ENCODE measurements at regions not wholly inside any gene's neighbourhood (a gene's known extent, or its start where the extent isn't known, plus 50 kb on each side); places are given as distances from the start of the nearest gene placed in this dataset.
"Not testable (repeated sequence)": the region's sequence is repeated elsewhere in the genome, so short reads cannot be mapped to it uniquely, and the experiment has no call there.

DNA sequence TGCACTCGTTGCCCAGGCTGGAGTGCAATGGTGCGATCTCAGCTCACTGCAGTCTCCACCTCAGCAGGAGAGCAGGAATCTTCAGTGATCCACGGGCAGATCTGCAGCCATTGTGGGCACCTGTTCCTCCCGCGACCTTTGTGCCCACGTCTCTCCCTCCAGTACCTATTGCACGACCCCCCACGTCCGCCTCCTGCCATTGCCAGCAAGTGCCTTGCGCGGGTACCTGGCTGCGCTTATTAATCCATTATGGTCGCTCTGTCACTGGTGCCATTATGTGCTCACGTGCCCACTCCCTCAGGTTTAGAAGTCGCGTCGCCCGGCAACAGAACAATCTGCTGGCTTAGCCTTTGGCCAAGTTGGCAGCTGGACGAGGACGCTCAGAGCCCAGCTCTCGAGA is 146.2 kb upstream of the C1QTNF3 start:
- not testable (repeated sequence) for DNase-seq (ENCODE audit: low read depth)

DNA sequence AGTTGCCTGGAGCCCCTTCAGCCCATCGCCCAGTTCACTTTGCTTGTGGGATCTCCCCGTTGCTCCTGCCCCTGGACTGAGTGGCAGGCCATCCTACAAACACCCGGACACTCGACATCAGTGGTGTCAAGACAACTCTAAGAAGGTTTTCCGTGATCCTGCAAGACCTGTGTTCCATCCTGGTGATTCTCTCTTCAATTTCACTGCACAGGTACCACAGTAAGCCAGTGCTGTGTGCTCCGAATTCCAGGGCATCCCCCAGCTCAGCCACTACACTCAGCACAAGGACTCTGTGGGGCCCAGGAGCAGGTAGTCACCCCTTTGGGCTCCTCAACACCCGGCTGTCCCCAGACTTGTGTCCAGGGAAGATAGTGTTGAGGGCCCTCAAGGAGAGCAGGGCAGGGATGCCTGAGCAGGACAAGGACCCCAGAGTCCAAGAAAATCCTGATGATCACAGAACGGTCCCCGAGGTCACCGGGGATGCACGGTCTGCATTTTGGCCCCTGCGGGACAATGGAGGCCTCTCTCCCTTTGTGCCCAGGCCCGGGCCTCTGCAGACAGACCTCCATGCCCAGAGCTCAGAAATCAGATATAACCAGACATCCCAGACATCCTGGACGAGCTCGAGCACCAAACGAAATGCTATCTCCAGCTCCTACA is 146.9 kb upstream of the C1QTNF3 start:
- not testable (repeated sequence) for DNase-seq (ENCODE audit: low read depth)

DNA sequence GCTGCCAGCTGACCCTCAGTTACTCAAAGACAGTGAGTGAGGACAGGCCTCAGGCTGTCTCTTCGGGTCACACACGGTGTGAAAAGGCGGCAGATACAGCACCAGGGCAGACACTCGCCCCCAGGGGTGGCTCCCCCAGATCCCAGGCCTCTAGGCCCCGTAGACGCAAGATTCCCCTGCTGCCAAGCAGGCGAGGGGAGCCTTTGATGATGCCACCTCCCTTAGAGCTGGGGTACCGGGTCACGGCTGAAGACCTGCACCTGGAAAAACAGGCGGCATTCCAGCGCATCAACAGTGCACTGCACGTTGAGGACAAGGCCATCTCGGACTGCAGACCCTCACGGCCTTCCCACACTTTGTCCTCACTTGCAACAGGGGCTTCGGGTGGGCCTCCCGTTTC is 147.5 kb upstream of the C1QTNF3 start:
- not testable (repeated sequence) for DNase-seq (ENCODE audit: low read depth)

DNA sequence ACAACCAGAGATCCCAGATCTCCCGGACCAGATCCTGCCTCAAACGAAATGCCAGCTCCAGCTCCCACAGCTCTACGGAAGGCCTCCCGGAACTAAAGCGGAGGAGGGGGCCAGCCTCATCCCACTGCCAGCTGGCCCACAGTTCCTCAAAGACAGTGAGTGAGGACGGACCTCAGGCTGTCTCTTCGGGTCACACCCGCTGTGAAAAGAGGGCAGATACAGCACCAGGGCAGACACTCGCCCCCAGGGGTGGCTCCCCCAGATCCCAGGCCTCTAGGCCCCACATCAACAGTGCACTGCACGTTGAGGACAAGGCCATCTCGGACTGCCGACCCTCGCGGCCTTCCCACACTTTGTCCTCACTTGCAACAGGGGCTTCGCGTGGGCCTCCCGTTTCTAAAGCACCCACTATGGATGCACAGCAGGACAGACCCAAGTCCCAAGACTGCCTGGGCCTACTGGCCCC is 148.3 kb upstream of the C1QTNF3 start:
- DNase-seq (ENCODE audit: low read depth), result not testable (repeated sequence)

DNA sequence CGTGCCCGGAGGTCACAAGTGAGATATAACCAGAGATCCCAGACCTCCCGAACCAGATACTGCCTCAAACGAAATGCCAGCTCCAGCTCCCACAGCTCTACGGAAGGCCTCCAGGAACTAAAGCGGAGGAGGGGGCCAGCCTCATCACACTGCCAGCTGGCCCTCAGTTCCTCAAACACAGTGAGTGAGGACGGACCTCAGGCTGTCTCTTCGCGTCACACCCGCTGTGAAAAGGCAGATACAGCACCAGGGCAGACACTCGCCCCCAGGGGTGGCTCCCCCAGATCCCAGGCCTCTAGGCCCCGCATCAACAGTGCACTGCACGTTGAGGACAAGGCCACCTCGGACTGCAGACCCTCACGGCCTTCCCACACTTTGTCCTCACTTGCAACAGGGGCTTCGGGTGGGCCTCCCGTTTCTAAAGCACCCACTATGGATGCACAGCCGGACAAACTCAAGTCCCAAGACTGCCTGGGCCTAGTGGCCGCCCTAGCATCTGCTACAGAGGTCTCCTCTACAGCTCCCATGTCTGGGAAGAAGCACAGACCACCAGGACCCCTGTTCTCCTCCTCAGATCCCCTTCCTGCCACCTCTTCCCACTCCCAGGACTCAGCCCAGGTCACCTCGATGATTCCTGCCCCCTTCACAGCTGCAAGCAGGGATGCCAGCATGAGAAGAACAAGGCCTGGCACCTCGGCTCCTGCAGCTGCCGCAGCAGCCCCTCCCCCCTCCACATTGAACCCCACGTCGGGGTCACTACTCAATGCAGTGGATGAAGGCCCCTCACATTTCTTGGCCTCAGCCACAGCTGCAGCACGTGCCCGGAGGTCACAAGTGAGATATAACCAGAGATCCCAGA is 149.3 kb upstream of the C1QTNF3 start:
- not testable (repeated sequence) for DNase-seq (ENCODE audit: low read depth)

DNA sequence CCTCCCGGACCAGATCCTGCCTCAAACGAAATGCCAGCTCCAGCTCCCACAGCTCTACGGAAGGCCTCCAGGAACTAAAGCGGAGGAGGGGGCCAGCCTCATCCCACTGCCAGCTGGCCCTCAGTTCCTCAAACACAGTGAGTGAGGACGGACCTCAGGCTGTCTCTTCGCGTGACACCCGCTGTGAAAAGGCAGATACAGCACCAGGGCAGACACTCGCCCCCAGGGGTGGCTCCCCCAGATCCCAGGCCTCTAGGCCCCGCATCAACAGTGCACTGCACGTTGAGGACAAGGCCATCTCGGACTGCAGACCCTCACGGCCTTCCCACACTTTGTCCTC is 149.9 kb upstream of the C1QTNF3 start:
- not testable (repeated sequence) for DNase-seq (ENCODE audit: low read depth)

DNA sequence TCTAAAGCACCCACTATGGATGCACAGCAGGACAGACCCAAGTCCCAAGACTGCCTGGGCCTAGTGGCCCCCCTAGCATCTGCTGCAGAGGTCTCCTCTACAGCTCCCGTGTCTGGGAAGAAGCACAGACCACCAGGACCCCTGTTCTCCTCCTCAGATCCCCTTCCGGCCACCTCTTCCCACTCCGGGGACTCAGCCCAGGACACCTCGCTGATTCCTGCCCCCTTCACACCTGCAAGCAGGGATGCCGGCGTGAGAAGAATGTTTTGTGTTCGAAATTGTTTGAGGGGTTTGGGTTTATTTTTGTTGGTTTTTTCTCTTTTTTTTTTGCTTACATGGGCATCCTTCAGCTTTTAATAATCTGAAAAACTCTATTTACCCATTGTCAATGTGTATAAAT is 150.3 kb upstream of the C1QTNF3 start:
- not testable (repeated sequence) for DNase-seq (ENCODE audit: low read depth)

DNA sequence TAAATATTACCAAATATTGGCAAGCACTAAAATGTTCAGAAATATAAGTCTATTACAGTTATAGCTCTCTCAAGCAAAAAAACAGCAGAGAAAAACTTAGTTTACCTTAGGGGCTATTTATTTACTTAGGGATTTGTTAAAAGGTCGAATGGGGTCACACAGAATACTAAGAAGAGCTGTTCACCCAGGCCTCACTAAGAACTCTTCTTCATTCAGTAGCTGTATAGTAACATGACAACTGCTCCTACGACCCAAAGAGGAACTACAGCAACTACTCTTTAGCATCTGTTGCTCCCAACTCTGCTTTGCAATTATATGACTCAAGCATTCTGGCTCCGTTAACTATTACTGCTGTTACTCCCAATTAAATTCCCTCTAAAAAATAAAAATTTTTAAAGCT is 150.8 kb upstream of the C1QTNF3 start:
- DNase-seq (ENCODE audit: low read depth), result not testable (repeated sequence)

DNA sequence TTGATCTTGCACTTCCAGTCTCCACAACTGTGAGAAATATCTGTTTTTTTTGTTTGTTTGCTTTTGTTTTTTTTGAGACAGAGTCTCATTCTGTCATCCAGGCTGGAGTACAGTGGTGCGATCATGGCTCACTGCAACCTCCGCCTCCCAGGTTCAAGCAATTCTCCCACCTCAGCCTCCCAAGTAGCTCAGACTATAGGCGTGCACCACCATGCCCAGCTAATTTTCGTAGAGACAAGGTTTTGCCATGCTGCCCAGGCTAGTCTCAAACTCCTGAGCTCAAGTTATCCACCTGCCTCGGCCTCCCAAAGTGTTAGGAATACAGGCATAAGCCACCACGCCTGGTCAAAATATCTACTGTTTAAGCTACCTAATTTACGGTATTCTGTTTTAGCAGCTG is 153.1 kb upstream of the C1QTNF3 start:
- DNase-seq (ENCODE audit: low read depth), result not testable (repeated sequence)

DNA sequence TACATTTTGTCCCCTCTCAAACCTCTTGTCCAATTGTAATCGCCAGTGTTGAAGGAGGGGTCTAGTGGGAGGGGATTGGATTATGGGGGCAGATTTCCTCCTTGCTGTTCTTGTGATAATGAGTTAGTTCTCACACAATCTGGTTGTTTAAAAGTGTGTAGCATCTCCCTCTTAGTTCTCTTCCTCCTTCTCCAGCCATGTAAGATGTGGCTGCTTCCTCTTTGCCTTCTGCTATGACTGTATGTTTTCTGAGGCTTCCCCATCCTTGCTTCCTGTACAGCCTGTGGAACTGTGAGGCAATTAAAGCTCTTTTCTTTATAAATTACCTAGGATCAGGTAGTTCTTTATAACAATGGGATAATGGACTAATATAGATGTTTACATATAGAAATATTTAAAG is 162.3 kb upstream of the C1QTNF3 start:
- DNase-seq (ENCODE audit: low read depth), result not testable (repeated sequence)

DNA sequence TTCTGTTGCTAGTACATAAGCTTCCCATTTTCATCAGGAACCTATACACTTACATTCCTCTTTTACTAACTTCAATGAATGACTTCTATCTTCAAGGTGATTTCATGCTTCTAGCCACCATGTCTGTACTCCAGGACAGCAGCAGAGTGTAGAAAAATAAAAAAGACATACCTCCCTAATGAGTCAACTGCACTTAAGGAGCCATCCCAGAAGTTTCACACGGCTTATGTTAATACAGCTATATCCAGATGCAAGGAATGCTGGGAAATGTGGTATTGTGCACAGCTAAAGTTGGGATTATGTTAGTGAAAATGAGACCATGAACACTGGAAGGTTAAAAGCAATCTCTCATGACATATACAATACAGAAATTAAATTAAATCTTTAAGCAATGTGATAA is 174.4 kb upstream of the C1QTNF3 start:
- DNase-seq (ENCODE audit: low read depth), result not testable (repeated sequence)

DNA sequence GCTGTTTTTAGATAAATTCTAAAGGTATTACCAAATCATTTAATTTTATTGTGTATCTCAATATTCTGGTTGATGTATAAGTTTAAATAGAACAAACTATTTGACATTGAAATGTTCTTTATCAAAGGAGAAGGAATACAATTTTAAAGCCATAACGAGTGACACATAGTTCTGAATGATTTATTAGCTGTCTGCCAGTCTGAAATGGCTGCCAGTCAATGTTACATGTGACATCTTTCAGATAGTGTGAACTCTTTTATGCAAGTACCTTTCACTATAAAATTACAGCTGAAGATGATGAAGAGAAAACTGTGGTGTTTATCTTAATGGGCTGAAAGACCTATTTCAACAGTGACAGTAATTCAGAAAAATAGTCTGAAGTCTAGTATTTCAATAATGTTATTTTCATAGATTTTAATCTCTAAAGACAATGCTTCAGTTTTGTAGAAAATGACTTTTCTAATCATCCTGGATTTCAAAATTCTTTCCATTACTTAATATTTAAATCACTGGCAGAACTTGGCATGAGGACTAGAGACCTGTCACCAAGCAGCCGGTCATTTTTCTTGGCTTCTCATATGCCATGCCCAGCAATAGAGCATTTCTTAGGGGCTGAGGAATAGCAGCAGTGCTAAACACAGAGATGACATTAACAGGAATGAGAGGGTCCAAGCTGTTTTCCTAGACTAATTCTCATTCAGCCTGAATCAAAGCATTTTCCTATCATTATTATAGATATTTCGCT is 178.5 kb upstream of the C1QTNF3 start:
- not testable (repeated sequence) for DNase-seq (ENCODE audit: low read depth)

DNA sequence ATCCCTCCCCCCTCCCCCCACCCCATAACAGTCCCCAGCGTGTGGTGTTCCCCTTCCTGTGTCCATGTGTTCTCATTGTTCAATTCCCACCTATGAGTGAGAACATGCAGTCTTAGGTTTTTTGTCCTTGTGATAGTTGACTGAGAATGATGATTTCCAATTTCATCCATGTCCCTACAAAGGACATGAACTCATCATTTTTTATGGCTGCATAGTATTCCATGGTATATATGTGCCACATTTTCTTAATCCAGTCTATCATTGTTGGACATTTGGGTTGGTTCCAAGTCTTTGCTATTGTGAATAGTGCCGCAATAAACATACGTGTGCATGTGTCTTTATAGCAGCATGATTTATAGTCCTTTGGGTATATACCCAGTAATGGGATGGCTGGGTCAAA is 180.1 kb upstream of the C1QTNF3 start:
- not testable (repeated sequence) for DNase-seq (ENCODE audit: low read depth)

DNA sequence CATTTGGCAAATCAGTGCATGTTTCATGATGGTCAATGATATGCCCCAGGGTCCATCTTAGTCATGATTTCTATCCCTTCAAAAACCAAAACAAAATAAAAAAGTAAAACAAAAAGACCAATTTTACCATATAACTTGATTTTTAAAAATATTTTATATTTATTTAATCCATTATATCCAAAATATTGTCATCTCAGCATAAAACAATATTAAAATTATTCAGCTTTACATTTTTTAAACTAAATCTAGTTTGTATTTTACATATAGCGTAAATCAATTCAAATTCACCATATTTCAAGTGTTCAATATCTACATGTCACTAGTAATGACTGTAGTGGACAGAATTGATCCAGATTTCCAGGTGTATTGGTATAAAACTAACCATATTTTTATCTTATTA is 187.4 kb upstream of the C1QTNF3 start:
- not testable (repeated sequence) for DNase-seq (ENCODE audit: low read depth)

DNA sequence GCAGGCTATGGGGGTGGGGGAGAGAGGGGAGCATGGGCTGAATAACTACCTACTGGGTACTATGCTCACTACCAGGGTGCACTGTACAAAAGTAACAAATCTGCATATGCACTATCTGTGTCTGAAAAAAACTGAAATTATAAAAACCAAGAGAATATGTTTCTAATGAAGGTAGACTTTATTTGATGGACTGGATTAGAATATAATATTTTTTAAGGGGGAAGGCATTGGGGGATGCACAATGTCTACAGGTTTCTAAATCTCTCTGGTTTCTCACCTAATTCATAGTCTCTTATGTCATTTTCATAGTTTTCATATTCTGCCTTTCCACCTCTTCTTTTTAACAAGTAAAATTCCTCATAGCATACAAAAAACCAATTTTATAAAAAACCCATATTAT is 200.8 kb upstream of the C1QTNF3 start:
- DNase-seq (ENCODE audit: low read depth), result not testable (repeated sequence)

DNA sequence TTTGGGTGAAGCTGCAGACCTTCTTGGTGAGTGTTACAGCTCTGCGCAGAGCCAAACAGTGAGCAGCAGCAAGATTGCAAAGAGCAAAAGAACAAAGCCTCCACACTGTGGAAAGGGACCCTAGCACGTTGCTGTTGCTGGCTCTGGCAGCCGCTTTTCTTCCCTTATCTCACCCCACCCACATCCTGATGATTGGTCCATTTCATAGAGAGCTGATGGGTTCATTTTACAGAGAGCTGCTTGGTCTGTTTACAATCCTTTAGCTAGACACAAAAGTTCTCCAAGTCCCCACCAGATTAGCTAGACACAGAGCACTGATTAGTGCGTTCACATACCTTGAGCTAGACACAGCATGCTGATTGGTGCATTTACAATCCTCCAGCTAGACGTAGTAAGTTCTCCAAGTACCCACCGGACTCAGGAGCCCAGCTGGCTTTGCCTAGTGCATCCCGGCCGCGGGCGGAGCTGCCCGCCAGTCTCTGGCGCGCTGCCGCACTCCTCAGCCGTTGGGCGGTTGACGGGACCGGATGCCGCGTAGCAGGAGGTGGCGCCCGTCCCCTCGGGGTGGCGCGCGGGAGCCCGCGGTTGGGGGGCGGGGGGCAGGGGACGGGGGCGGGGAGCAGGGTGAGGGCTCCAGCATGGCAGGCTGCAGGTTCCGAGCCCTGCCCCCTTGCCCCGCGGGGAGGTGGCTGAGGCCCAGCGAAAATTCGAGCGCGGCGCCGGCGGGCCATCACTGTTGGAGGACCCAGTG is 201.4 kb upstream of the C1QTNF3 start:
- DNase-seq (ENCODE audit: low read depth), result peak; percentile 64

DNA sequence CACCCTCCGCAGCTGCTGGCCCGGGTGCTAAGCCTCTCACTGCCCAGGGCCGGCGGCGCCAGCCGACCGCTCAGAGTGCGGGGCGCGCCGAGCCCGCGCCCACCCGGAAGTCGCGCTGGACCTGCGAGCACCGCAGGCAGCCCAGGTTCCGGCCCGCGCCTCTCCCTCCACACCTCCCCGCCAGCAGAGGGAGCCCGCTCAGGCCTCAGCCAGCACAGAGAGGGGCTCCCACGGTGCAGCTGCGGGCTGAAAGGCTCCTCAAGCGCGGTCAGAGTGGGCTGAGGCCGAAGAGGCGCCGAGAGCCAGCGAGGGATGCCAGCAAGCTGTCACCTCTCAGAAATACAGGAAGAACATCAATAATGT is 202.0 kb upstream of the C1QTNF3 start:
- DNase-seq (ENCODE audit: low read depth), result peak; percentile 46

DNA sequence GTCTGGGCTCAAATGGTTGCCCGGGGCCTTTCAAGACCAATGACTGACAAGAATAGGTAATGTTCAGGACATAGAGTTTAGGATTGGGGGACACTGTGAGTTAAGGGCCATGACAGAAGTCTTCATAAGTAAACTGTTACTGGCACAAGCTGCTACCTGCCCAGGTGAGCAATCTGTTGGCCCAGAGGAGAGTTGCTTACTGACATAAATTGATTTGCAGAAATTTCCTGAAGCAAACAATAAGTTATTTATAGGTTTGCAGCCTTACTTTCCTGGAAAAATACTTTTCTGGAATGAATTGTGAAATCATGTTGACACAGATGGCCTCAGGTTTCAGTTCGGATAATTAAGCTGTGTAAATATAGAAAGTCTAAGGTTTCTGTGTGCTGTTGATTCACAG is 202.8 kb upstream of the C1QTNF3 start:
- not testable (repeated sequence) for DNase-seq (ENCODE audit: low read depth)

DNA sequence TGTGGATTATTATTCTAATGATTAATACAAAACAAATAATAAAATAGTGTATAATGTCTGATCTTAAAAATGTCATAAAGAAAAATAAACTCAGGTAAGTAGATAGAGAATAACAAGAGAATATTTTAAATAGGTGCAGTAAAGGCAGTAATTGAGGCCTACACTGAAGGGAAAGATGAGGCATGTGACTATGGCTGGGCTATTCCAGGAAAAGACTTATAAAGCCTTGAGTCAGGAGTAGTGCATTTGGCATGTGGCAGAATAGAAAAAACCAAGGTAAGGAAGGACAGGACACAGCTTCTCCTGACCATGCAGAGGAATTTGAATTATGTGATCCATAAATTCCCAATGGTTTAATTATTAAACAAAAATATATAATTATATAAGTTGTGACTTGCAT is 215.6 kb upstream of the C1QTNF3 start:
- not testable (repeated sequence) for DNase-seq (ENCODE audit: low read depth)

DNA sequence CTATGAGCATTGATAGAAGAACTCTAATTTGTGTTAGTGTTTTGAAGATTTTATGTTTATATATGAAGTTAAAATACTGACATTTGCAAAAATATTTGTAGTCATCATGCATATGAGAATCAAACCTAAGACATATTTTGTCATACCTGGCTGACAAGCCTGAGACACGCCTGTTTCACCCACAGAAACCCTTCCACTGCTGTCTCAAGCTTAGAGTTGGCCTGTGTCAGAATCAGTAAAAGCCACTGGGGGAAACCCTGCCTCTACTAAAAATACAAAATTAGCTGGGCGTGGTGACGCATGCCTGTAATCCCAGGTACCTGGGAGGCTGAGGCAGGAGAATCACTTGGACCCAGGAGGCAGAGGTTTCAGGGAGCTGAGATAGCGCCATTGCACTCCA is 218.0 kb upstream of the C1QTNF3 start:
- not testable (repeated sequence) for DNase-seq (ENCODE audit: low read depth)

DNA sequence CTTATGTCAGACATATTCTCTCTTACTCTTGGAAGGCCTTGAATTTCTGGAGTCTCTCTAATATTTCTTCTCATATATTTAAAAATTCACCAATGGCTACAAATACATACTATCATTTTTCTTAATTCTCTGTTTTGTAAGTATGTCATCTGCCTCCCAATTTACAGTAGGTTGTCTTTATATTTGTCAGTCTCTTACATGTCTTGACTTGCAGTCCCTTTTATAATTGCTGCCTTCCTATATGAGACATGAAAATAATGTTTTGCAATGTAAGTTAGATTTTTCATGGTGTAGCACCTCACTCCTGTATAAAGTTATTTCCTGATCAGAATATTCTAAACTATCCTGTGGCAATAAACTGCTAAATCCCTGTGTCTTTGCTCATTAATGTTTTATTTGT is 223.1 kb upstream of the C1QTNF3 start:
- DNase-seq (ENCODE audit: low read depth), result not testable (repeated sequence)

DNA sequence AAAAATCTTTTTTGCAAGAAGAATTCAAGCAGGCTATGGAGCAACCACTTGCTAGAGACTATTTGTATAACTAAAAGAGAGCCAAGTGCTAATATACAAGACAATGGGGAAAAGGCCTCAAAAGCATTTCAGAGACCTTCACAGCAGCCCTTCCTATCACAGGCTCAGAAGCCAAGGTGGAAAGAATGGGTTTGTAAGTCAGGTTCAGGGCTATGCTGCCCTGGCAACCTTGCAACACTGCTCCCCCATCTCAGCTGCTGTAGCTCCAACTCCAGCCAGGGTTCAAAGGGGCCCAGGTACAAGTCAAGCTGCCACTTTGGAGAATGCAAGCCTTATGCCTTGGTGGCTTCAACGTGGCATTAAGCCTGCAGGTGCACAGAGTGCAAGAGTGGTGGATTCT is 253.7 kb upstream of the C1QTNF3 start:
- not testable (repeated sequence) for DNase-seq (ENCODE audit: low read depth)
